OCI-LY1 (cell line): ENCODE measurements at regions not wholly inside any gene's neighbourhood (a gene's known extent, or its start where the extent isn't known, plus 50 kb on each side); places are given as distances from the start of the nearest gene placed in this dataset.

Experiments used
- EZH2 ChIP-seq: fragments of 200-600 bp; sonication (generic), shearing (Covaris generic); IDR thresholded peaks from 2 replicates; pipeline ENCODE4 v1.8.0; 2017; ENCODE audit warnings: borderline replicate concordance, mixed run types, mild to moderate bottlenecking, antibody characterized with exemption, low read length, moderate library complexity, mixed read lengths
- TF ChIP-seq, protein P1 (sequence below): fragments of 200-600 bp; sonication (generic), shearing (Covaris generic); IDR thresholded peaks from 2 replicates; pipeline ENCODE4 v1.5.1; 2017; ENCODE audit warnings: mild to moderate bottlenecking, antibody characterized with exemption, low read length, moderate library complexity, mixed read lengths

- TF ChIP-seq, protein P1, sequence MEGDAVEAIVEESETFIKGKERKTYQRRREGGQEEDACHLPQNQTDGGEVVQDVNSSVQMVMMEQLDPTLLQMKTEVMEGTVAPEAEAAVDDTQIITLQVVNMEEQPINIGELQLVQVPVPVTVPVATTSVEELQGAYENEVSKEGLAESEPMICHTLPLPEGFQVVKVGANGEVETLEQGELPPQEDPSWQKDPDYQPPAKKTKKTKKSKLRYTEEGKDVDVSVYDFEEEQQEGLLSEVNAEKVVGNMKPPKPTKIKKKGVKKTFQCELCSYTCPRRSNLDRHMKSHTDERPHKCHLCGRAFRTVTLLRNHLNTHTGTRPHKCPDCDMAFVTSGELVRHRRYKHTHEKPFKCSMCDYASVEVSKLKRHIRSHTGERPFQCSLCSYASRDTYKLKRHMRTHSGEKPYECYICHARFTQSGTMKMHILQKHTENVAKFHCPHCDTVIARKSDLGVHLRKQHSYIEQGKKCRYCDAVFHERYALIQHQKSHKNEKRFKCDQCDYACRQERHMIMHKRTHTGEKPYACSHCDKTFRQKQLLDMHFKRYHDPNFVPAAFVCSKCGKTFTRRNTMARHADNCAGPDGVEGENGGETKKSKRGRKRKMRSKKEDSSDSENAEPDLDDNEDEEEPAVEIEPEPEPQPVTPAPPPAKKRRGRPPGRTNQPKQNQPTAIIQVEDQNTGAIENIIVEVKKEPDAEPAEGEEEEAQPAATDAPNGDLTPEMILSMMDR = no peak
- no peak for TF ChIP-seq EZH2
Measured at GRCh38 chr18:65298422-65298821, 452.4 kb upstream of the CDH7 start.
